Keratinocyte (primary cell): ENCODE measurements at regions not wholly inside any gene's neighbourhood (a gene's known extent, or its start where the extent isn't known, plus 50 kb on each side); places are given as distances from the start of the nearest gene placed in this dataset.

ENCODE experiments used
- DNase-seq: peaks from one replicate; pipeline ENCODE4 v3.0.0-alpha.2; 2011; ENCODE audit warnings: low read depth, missing footprints, low spot score
- FAIRE-seq: peaks from 2 replicates; lab custom pipeline; 2011; peaks lifted over from hg19 to GRCh38; lab: Jason Lieb, UNC
- H2AFZ ChIP-seq: 2 replicates; pipeline ENCODE4 v1.6.0; 2012; ENCODE audit warnings: low read length, control low read depth, inconsistent platforms; ENCODE audit not compliant: control insufficient read depth
- H3K27ac ChIP-seq: 2 replicates; pipeline ENCODE4 v1.5.1; 2011; ENCODE audit warnings: low read length; ENCODE audit not compliant: control insufficient read depth, insufficient read depth
- H3K27me3 ChIP-seq: 3 replicates; pipeline ENCODE4 v1.6.0; 2011; ENCODE audit warnings: low read length; ENCODE audit not compliant: control insufficient read depth, insufficient read depth; ENCODE audit errors: extremely low read depth
- H3K36me3 ChIP-seq, 2 experiments: 2 replicates in 1 of 2; 3 replicates in 1 of 2; pipeline ENCODE4 v1.5.1; 2011; ENCODE audit warnings: low read length in 2 of 2, mild to moderate bottlenecking in 1 of 2; ENCODE audit not compliant: control insufficient read depth in 2 of 2, insufficient read depth in 2 of 2; ENCODE audit errors: extremely low read depth in 1 of 2
- H3K4me1 ChIP-seq: 3 replicates; pipeline ENCODE4 v1.5.1; 2011; ENCODE audit warnings: low read length; ENCODE audit not compliant: control insufficient read depth, insufficient read depth; ENCODE audit errors: extremely low read depth
- H3K4me2 ChIP-seq: 3 replicates; pipeline ENCODE4 v1.6.0; 2011; ENCODE audit warnings: low read depth, low read length; ENCODE audit not compliant: control insufficient read depth, insufficient read depth; ENCODE audit errors: extremely low read depth
- H3K4me3 ChIP-seq, 3 experiments: fragments of 200-600 bp in 1 of 3; sonication (generic) in 1 of 3; 2 replicates in 2 of 3; 3 replicates in 1 of 3; pipeline ENCODE4 v1.5.1; 2011 to 2016; ENCODE audit warnings: low read length in 3 of 3, mild to moderate bottlenecking in 3 of 3, control low read depth in 2 of 3, inconsistent platforms in 1 of 3, low read depth in 1 of 3, mixed read lengths in 1 of 3, mixed run types in 1 of 3, moderate library complexity in 1 of 3; ENCODE audit not compliant: control insufficient read depth in 2 of 3, insufficient read depth in 2 of 3; ENCODE audit errors: extremely low read depth in 1 of 3
- H3K79me2 ChIP-seq: 2 replicates; pipeline ENCODE4 v1.6.0; 2012; ENCODE audit warnings: low read length; ENCODE audit not compliant: control insufficient read depth, insufficient read depth
- H3K9ac ChIP-seq: 3 replicates; pipeline ENCODE4 v1.6.0; 2011; ENCODE audit warnings: low read length; ENCODE audit not compliant: control insufficient read depth, insufficient read depth; ENCODE audit errors: extremely low read depth
- H3K9me1 ChIP-seq: 3 replicates; pipeline ENCODE4 v1.6.0; 2011; ENCODE audit warnings: low read length; ENCODE audit not compliant: control insufficient read depth, insufficient read depth; ENCODE audit errors: extremely low read depth
- H3K9me3 ChIP-seq: 2 replicates; pipeline ENCODE4 v1.5.1; 2012; ENCODE audit warnings: low read depth, low read length; ENCODE audit not compliant: control insufficient read depth
- H4K20me1 ChIP-seq: 3 replicates; pipeline ENCODE4 v1.6.0; 2011; ENCODE audit warnings: low read length; ENCODE audit not compliant: control insufficient read depth, insufficient read depth; ENCODE audit errors: extremely low read depth
- EZH2 ChIP-seq: IDR thresholded peaks from one replicate; pipeline ENCODE4 v1.6.1; 2012; ENCODE audit warnings: inconsistent platforms, mild to moderate bottlenecking, low read length, moderate library complexity
- dilution Hi-C: fragments of 300-500 bp; cut with MboI; formaldehyde crosslinking; loops from one replicate; pipeline ENCODE4 v1.7.0; 2020; ENCODE audit warnings: low sequenced_read_pairs; ENCODE audit not compliant: extremely low pct_ligation_motif_present
- small RNA-seq, 3 experiments: library from RNA; depleted of rRNA; stranded (forward); fragments of <200 nt; gene quantifications; one replicate each; pipeline ENCODE3, GENCODE V24; 2012; ENCODE audit warnings: low read depth in 3 of 3, low replicate concordance in 1 of 3; ENCODE audit not compliant: insufficient read length in 3 of 3
- TF ChIP-seq, protein P1 (sequence below), 3 experiments: IDR thresholded peaks in 1 of 3; conservative IDR thresholded peaks in 1 of 3; optimal IDR thresholded peaks in 1 of 3; 2 replicates in 2 of 3; 3 replicates in 1 of 3; pipeline versions ENCODE3 to v1.5.1; 2011; ENCODE audit warnings: low read length in 3 of 3, mild to moderate bottlenecking in 3 of 3, moderate library complexity in 2 of 3, control low read depth in 1 of 3, inconsistent platforms in 1 of 3; ENCODE audit not compliant: insufficient read depth in 2 of 3; ENCODE audit errors: extremely low read depth in 1 of 3

DNA sequence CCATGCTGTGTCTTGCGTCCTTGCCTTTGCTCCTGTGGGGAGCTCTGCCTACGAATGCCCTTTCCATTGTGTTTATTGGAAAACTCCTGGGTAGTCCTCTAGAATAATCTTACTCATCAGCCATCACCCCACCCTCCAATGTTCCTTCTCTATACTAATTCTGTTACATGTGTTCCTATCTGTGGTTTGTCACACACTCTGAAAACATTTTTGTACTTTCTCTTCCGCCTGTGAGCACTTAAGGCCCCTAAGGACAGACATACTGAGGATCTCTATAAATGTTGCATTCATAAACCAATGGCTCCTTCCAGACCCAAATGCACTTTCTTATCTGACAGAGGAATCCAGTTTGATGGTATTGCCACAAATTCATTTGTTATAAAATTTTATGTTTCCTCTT is 53.9 kb upstream of the MON1B start:
- Histone ChIP-seq H3K9ac (no peak overlapping the region), H3K79me2 (no peaks in the 10 kb centered on the region), H3K36me3 (no peaks in the 10 kb centered on the region), H3K4me3 (no peak overlapping the region), H3K9me3 (no peaks in the 10 kb centered on the region), H2AFZ (no peak overlapping the region), H3K4me1 (no peaks in the 10 kb centered on the region), H3K4me2 (no peak overlapping the region), H4K20me1 (no peaks in the 10 kb centered on the region), H3K27ac (no peak overlapping the region), H3K9me1 (no peaks in the 10 kb centered on the region), H3K27me3 (no peaks in the 10 kb centered on the region)
- dilution Hi-C loops: no loop called here
- DNase-seq (no peak), FAIRE-seq (no peak)
- no peak for TF ChIP-seq EZH2
- TF ChIP-seq, protein P1, sequence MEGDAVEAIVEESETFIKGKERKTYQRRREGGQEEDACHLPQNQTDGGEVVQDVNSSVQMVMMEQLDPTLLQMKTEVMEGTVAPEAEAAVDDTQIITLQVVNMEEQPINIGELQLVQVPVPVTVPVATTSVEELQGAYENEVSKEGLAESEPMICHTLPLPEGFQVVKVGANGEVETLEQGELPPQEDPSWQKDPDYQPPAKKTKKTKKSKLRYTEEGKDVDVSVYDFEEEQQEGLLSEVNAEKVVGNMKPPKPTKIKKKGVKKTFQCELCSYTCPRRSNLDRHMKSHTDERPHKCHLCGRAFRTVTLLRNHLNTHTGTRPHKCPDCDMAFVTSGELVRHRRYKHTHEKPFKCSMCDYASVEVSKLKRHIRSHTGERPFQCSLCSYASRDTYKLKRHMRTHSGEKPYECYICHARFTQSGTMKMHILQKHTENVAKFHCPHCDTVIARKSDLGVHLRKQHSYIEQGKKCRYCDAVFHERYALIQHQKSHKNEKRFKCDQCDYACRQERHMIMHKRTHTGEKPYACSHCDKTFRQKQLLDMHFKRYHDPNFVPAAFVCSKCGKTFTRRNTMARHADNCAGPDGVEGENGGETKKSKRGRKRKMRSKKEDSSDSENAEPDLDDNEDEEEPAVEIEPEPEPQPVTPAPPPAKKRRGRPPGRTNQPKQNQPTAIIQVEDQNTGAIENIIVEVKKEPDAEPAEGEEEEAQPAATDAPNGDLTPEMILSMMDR (optimal IDR thresholded peaks at IDR 0.05 in 1 of 3, IDR thresholded peaks at IDR 0.05 in 1 of 3, conservative IDR thresholded peaks at IDR 0.05 in 1 of 3; ENCODE audit: extremely low read depth in 1 of 3, insufficient read depth in 2 of 3, low read length in 3 of 3): no peak

Small RNAs in the stretch of these regions (small RNA-seq; reads per million reads assigned to genes)
- 0.07 to 0.75 (median 0.33) reads per million in 3 experiments for gene MIR4719
